ENCODE measurements at regions not wholly inside any gene's neighbourhood (a gene's known extent, or its start where the extent isn't known, plus 50 kb on each side); places are given as distances from the start of the nearest gene placed in this dataset.

- TF ChIP-seq POLR2AphosphoS5 (IDR thresholded peaks at IDR 0.05) = no peak
- no peak for TF ChIP-seq EP300 (IDR thresholded peaks at IDR 0.05)
- TF ChIP-seq CTCF (IDR thresholded peaks at IDR 0.05) = no peak
- no peak for TF ChIP-seq POLR2A (IDR thresholded peaks at IDR 0.05)
- H3K36me3 ChIP-seq = no peaks in the 10 kb centered on the region
- no peak overlapping the region for H3K4me3 ChIP-seq
- peak; percentile 41 for DNase-seq
- no peak overlapping the region for H3K27ac ChIP-seq
- H3K9me3 ChIP-seq = no peaks in the 10 kb centered on the region
- H3K27me3 ChIP-seq = no peaks in the 10 kb centered on the region
- intact Hi-C loops (cut with DNase I) = no loop called here
- 93% methylated on average over 7 of the region's 7 CpGs for WGBS, 2 donors
- no peaks in the 10 kb centered on the region for H3K4me1 ChIP-seq
Observed at GRCh38 chr19:29004796-29005195, 208.2 kb downstream of the UQCRFS1 start.

GRCh38 chr19:29003641-29004409 lies 209.1 kb downstream of the UQCRFS1 start:
- 76 to 78% methylated on average over 7 of the region's 7 CpGs for WGBS, 2 donors
- H3K36me3 ChIP-seq = no peaks in the 10 kb centered on the region

GRCh38 chr19:29002336-29002735 lies 210.6 kb downstream of the UQCRFS1 start:
- intact Hi-C loops (cut with DNase I) = no loop called here
- Histone ChIP-seq H3K36me3 (no peaks in the 10 kb centered on the region), H3K4me3 (no peak overlapping the region), H3K4me1 (no peaks in the 10 kb centered on the region), H3K27ac (no peak overlapping the region), H3K27me3 (peaks cover 0 to 6% (median 0%) of the 10 kb centered on the region in 3 donors), H3K9me3 (peaks cover 0 to 2% (median 0%) of the 10 kb centered on the region in 4 donors)
- TF ChIP-seq POLR2AphosphoS5 (IDR thresholded peaks at IDR 0.05) = no peak
- no peak for TF ChIP-seq EP300 (IDR thresholded peaks at IDR 0.05)
- TF ChIP-seq POLR2A (IDR thresholded peaks at IDR 0.05) = no peak
- no peak for TF ChIP-seq CTCF (IDR thresholded peaks at IDR 0.05)
- 51 to 54% methylated on average over 10 of the region's 10 CpGs for WGBS, 2 donors
- peak; percentile 48 for DNase-seq

More at GRCh38 chr19:29003641-29004409, 209.1 kb downstream of the UQCRFS1 start:
- no peaks in the 10 kb centered on the region for H3K4me1 ChIP-seq
- H3K27ac ChIP-seq = no peak overlapping the region
- no peak overlapping the region for H3K4me3 ChIP-seq
- no peaks in the 10 kb centered on the region for H3K9me3 ChIP-seq
- intact Hi-C loops (cut with DNase I) = no loop called here
- TF ChIP-seq POLR2AphosphoS5 (IDR thresholded peaks at IDR 0.05) (no peak), CTCF (IDR thresholded peaks at IDR 0.05) (no peak), POLR2A (IDR thresholded peaks at IDR 0.05) (no peak), EP300 (IDR thresholded peaks at IDR 0.05) (no peak)
- H3K27me3 ChIP-seq = peaks cover 0 to under 1% (median 0%) of the 10 kb centered on the region in 3 donors
- DNase-seq = peak; percentile 49

GRCh38 chr19:29001597-29002245 lies 211.2 kb downstream of the UQCRFS1 start:
- TF ChIP-seq CTCF (IDR thresholded peaks at IDR 0.05) (no peak), POLR2AphosphoS5 (IDR thresholded peaks at IDR 0.05) (no peak), POLR2A (IDR thresholded peaks at IDR 0.05) (no peak), EP300 (IDR thresholded peaks at IDR 0.05) (no peak)
- intact Hi-C loops (cut with DNase I) = no loop called here
- no peaks in the 10 kb centered on the region for H3K36me3 ChIP-seq
- 54 to 56% methylated on average over 12 of the region's 12 CpGs for WGBS, 2 donors
- no peaks in the 10 kb centered on the region for H3K4me1 ChIP-seq
- no peak overlapping the region for H3K4me3 ChIP-seq
- peak; percentile 11 for DNase-seq
- no peak overlapping the region for H3K27ac ChIP-seq
- H3K9me3 ChIP-seq = peaks cover 0 to 2% (median 1%) of the 10 kb centered on the region in 4 donors
- peaks cover 0 to 6% (median 0%) of the 10 kb centered on the region in 3 donors for H3K27me3 ChIP-seq

Measured in sigmoid colon (tissue), 6 donors.